ENCODE measurements at regions not wholly inside any gene's neighbourhood (a gene's known extent, or its start where the extent isn't known, plus 50 kb on each side); places are given as distances from the start of the nearest gene placed in this dataset.

DNA sequence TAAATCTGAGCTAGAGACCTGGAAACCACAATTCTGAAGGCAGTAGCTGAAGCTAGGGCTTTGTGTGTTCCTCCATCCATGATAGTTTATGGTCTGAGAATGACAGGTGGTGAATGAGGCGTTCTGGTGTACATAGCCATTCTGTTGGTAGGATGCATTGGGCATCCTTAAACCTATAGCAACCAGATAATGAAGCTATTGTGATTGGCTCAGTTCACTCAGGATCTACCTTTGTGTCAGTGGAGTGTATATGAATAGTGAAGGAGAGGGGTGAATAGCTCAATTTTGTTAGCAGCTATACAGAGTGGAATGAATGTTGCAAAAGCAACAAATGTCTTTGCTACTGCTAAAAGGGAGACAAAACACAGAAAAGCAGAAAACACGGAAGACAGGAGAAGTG is 80.0 kb upstream of the PCDH20 start:
- TF ChIP-seq NR1H2 (CRISPR knock-in tag; IDR thresholded peaks at IDR 0.05), result no peak
- TF ChIP-seq, protein P1, sequence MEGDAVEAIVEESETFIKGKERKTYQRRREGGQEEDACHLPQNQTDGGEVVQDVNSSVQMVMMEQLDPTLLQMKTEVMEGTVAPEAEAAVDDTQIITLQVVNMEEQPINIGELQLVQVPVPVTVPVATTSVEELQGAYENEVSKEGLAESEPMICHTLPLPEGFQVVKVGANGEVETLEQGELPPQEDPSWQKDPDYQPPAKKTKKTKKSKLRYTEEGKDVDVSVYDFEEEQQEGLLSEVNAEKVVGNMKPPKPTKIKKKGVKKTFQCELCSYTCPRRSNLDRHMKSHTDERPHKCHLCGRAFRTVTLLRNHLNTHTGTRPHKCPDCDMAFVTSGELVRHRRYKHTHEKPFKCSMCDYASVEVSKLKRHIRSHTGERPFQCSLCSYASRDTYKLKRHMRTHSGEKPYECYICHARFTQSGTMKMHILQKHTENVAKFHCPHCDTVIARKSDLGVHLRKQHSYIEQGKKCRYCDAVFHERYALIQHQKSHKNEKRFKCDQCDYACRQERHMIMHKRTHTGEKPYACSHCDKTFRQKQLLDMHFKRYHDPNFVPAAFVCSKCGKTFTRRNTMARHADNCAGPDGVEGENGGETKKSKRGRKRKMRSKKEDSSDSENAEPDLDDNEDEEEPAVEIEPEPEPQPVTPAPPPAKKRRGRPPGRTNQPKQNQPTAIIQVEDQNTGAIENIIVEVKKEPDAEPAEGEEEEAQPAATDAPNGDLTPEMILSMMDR (IDR thresholded peaks at IDR 0.05), result no peak
- TF ChIP-seq ESRRA (CRISPR knock-in tag; IDR thresholded peaks at IDR 0.05; ENCODE audit: borderline replicate concordance), result no peak
- no peak for TF ChIP-seq PRRX2 (CRISPR knock-in tag; IDR thresholded peaks at IDR 0.05)
- no peak for TF ChIP-seq CBFB (CRISPR knock-in tag; IDR thresholded peaks at IDR 0.05; ENCODE audit: low read depth)
- TF ChIP-seq SMAD3 (CRISPR knock-in tag; IDR thresholded peaks at IDR 0.05; ENCODE audit: borderline replicate concordance), result no peak
- TF ChIP-seq FOXP4 (CRISPR knock-in tag; IDR thresholded peaks at IDR 0.05), result no peak
- TF ChIP-seq CREB1 (CRISPR knock-in tag; IDR thresholded peaks at IDR 0.05), result no peak
- no peak for TF ChIP-seq ZNF317 (CRISPR knock-in tag; IDR thresholded peaks at IDR 0.05; ENCODE audit: borderline replicate concordance, low read depth)
